HCT116 (cell line): ENCODE measurements at regions not wholly inside any gene's neighbourhood (a gene's known extent, or its start where the extent isn't known, plus 50 kb on each side); places are given as distances from the start of the nearest gene placed in this dataset.

ENCODE experiments used
- ATAC-seq: fragments of 200-7000 bp; cut with Tn5 transposase; 2 replicates; pipeline ENCODE4 v1.9.1; 2020; ENCODE audit warnings: mild to moderate bottlenecking, moderate library complexity
- BruUV-seq: library from RNA; stranded (reverse); fragments of 400-500 nt; replicated peaks from 2 replicates; lab custom pipeline; 2021; lab: Mats Ljungman, UMichigan
- CTCF ChIA-PET: fragments of 300-600 bp; sonication (Branson Sonifier 250); formaldehyde crosslinking; loops from one replicate; lab custom pipeline; 2021; ENCODE audit warnings: antibody characterized with exemption; lab: Charles Lee
- POLR2A ChIA-PET: fragments of 300-600, 350-600 bp; sonication (Branson Sonifier 250); formaldehyde crosslinking; loops from one replicate; lab custom pipeline; 2021; ENCODE audit warnings: antibody characterized with exemption; lab: Charles Lee
- RAD21 ChIA-PET, 2 experiments: fragments of 300-600 bp; sonication (Branson Sonifier 250); formaldehyde crosslinking; loops; one replicate each; lab custom pipeline; 2023; ENCODE audit warnings: low total read pairs in 2 of 2; ENCODE audit not compliant: uncharacterized antibody in 2 of 2, unreplicated experiment in 2 of 2, low non-redundant PET in 1 of 2; lab: Charles Lee
- DNase-seq: peaks from one replicate; pipeline ENCODE4 v3.0.0-alpha.2; 2010; ENCODE audit warnings: low read depth, low spot score
- H2AFZ ChIP-seq: fragments of 200-600 bp; shearing (Covaris generic), sonication (generic); 2 replicates; pipeline ENCODE4 v1.6.1; 2017; ENCODE audit warnings: low read depth, mixed run types, mixed read lengths, antibody characterized with exemption, low read length; ENCODE audit not compliant: poor library complexity, severe bottlenecking
- H3K27ac ChIP-seq: 2 replicates; pipeline ENCODE4 v1.5.1; 2012; ENCODE audit warnings: low read depth, low read length
- H3K27me3 ChIP-seq: fragments of 200-600 bp; sonication (generic); 2 replicates; pipeline ENCODE4 v1.6.1; 2016; ENCODE audit warnings: mixed run types, low read length, mixed read lengths; ENCODE audit not compliant: insufficient read depth
- H3K36me3 ChIP-seq, 2 experiments: fragments of 200-500 bp in 1 of 2; fragments of 200-600 bp in 1 of 2; sonication (Bioruptor generic) in 1 of 2; sonication (generic) in 1 of 2; 2 replicates each; pipeline versions ENCODE4 v1.5.1 to v1.6.1; 2014 to 2016; ENCODE audit warnings: low read length in 2 of 2, inconsistent platforms in 1 of 2, mixed read lengths in 1 of 2, mixed run types in 1 of 2; ENCODE audit not compliant: insufficient read depth in 2 of 2, control insufficient read depth in 1 of 2
- H3K4me1 ChIP-seq, 2 experiments: fragments of 200-600 bp in 1 of 2; sonication (generic) in 1 of 2; 2 replicates each; pipeline versions ENCODE4 v1.5.1 to v1.6.1; 2012 to 2017; ENCODE audit warnings: low read length in 2 of 2, inconsistent platforms in 1 of 2, mild to moderate bottlenecking in 1 of 2, mixed read lengths in 1 of 2, mixed run types in 1 of 2, moderate library complexity in 1 of 2; ENCODE audit not compliant: insufficient read depth in 2 of 2, control insufficient read depth in 1 of 2
- H3K4me2 ChIP-seq: fragments of 200-600 bp; sonication (generic); 2 replicates; pipeline ENCODE4 v1.6.1; 2017; ENCODE audit warnings: mixed run types, low read length, mixed read lengths
- H3K4me3 ChIP-seq, 2 experiments: fragments of 200-600 bp in 1 of 2; sonication (generic) in 1 of 2; replicated peaks in 1 of 2; 2 replicates each; pipeline ENCODE4 v1.5.1; 2011 to 2016; ENCODE audit warnings: low read length in 2 of 2, control low read depth in 1 of 2, low read depth in 1 of 2, mild to moderate bottlenecking in 1 of 2, mixed read lengths in 1 of 2, mixed run types in 1 of 2
- H3K79me2 ChIP-seq: fragments of 200-600 bp; sonication (generic); 2 replicates; pipeline ENCODE4 v1.6.1; 2017; ENCODE audit warnings: mild to moderate bottlenecking, mixed run types, low read length, moderate library complexity, mixed read lengths; ENCODE audit not compliant: insufficient read depth
- H3K9ac ChIP-seq: fragments of 200-600 bp; sonication (generic); 2 replicates; pipeline ENCODE4 v1.6.1; 2016; ENCODE audit warnings: low read length, mixed read lengths
- H3K9me2 ChIP-seq: fragments of 200-600 bp; sonication (generic), shearing (Covaris generic); 2 replicates; pipeline ENCODE4 v1.6.1; 2017; ENCODE audit warnings: mixed run types, mild to moderate bottlenecking, moderate library complexity; ENCODE audit not compliant: insufficient read depth
- H3K9me3 ChIP-seq, 2 experiments: fragments of 200-500 bp in 1 of 2; fragments of 200-600 bp in 1 of 2; sonication (Bioruptor generic) in 1 of 2; sonication (generic) in 1 of 2; 2 replicates each; pipeline ENCODE4 v1.6.1; 2014 to 2017; ENCODE audit warnings: low read length in 2 of 2, mixed read lengths in 2 of 2, inconsistent platforms in 1 of 2, low read depth in 1 of 2, mild to moderate bottlenecking in 1 of 2, mixed run types in 1 of 2, moderate library complexity in 1 of 2; ENCODE audit not compliant: control insufficient read depth in 1 of 2, insufficient read depth in 1 of 2
- H4K20me1 ChIP-seq: fragments of 200-600 bp; sonication (generic), shearing (Covaris generic); 2 replicates; pipeline ENCODE4 v1.6.1; 2017; ENCODE audit warnings: mixed run types, mild to moderate bottlenecking, moderate library complexity; ENCODE audit not compliant: insufficient read depth
- ATF3 ChIP-seq: IDR thresholded peaks from 2 replicates; pipeline ENCODE4 v1.6.1; 2012
- CBX3 ChIP-seq: IDR thresholded peaks from 2 replicates; pipeline ENCODE4 v1.6.1; 2012; ENCODE audit warnings: low read depth
- CEBPB ChIP-seq: IDR thresholded peaks from 2 replicates; pipeline ENCODE4 v1.6.1; 2012; ENCODE audit warnings: low read depth
- CTCF ChIP-seq, 3 experiments: fragments of 200-600 bp in 1 of 3; sonication (generic) in 1 of 3; IDR thresholded peaks in 2 of 3; conservative IDR thresholded peaks in 1 of 3; 2 replicates each; pipeline ENCODE4 v1.5.1; 2012 to 2017; ENCODE audit warnings: low read depth in 2 of 3, low read length in 2 of 3, antibody characterized with exemption in 1 of 3, borderline replicate concordance in 1 of 3, control low read depth in 1 of 3, mild to moderate bottlenecking in 1 of 3, mixed read lengths in 1 of 3, mixed run types in 1 of 3, moderate library complexity in 1 of 3; ENCODE audit not compliant: insufficient read depth in 1 of 3
- EZH2phosphoT487 ChIP-seq: fragments of 200-600 bp; IDR thresholded peaks from 2 replicates; pipeline ENCODE4 v1.6.1; 2018; ENCODE audit warnings: antibody characterized with exemption, borderline replicate concordance
- FOSL1 ChIP-seq: IDR thresholded peaks from 2 replicates; pipeline ENCODE4 v1.6.1; 2012; ENCODE audit warnings: low read depth
- JUND ChIP-seq: IDR thresholded peaks from 2 replicates; pipeline ENCODE4 v1.6.1; 2012
- MAX ChIP-seq: IDR thresholded peaks from 2 replicates; pipeline ENCODE4 v1.6.1; 2012
- POLR2A ChIP-seq: IDR thresholded peaks from 2 replicates; pipeline ENCODE4 v1.7.0; 2011; ENCODE audit warnings: borderline replicate concordance; ENCODE audit not compliant: insufficient read depth, insufficient read length; ENCODE audit errors: extremely low read depth
- POLR2AphosphoS5 ChIP-seq: IDR thresholded peaks from 2 replicates; pipeline ENCODE4 v1.6.1; 2011; ENCODE audit warnings: mild to moderate bottlenecking, low read depth, low read length, moderate library complexity
- RAD21 ChIP-seq: IDR thresholded peaks from 2 replicates; pipeline ENCODE4 v1.6.1; 2012; ENCODE audit warnings: low read depth, mild to moderate bottlenecking
- SIN3A ChIP-seq: IDR thresholded peaks from 2 replicates; pipeline ENCODE4 v1.6.1; 2012; ENCODE audit warnings: low read depth
- SP1 ChIP-seq: IDR thresholded peaks from 2 replicates; pipeline ENCODE4 v1.6.1; 2012; ENCODE audit warnings: low read depth
- YY1 ChIP-seq: IDR thresholded peaks from 2 replicates; pipeline ENCODE4 v1.6.1; 2011; ENCODE audit warnings: low read length, low read depth, moderate library complexity, mild to moderate bottlenecking; ENCODE audit not compliant: insufficient replicate concordance; ENCODE audit errors: extremely low read depth
- ZFX ChIP-seq: fragments of 450-650 bp; IDR thresholded peaks from 2 replicates; pipeline ENCODE4 v1.6.1; 2017
- ZNF274 ChIP-seq: fragments of 200-500 bp; sonication (Bioruptor generic); IDR thresholded peaks from 2 replicates; pipeline ENCODE4 v1.6.1; 2014; ENCODE audit warnings: mild to moderate bottlenecking, low read depth, low read length, inconsistent platforms
- intact Hi-C: fragments of 100-400 bp; cut with micrococcal nuclease; formaldehyde crosslinking; loops from 2 replicates; pipeline ENCODE4 v1.10.0; 2022

- TF ChIP-seq CTCF (IDR thresholded peaks at IDR 0.05 in 2 of 3, conservative IDR thresholded peaks at IDR 0.05 in 1 of 3; ENCODE audit: borderline replicate concordance in 1 of 3, insufficient read depth in 1 of 3, low read depth in 2 of 3, low read length in 2 of 3), result no peak
- no peak for TF ChIP-seq RAD21
- TF ChIP-seq CEBPB, result no peak
- TF ChIP-seq POLR2A, result no peak
- TF ChIP-seq CBX3, result no peak
- TF ChIP-seq YY1, result no peak
- no peak for TF ChIP-seq SIN3A
- TF ChIP-seq POLR2AphosphoS5, result no peak
- no peak for TF ChIP-seq FOSL1
- TF ChIP-seq ZFX, result no peak
- no peak for TF ChIP-seq EZH2phosphoT487
- no peak for TF ChIP-seq ATF3
- no peak for TF ChIP-seq SP1
- no peak for TF ChIP-seq JUND
- no peak for TF ChIP-seq MAX
- no peak for TF ChIP-seq ZNF274
- Histone ChIP-seq H3K4me1 (peaks cover 11 to 12% of the 10 kb centered on the region in 2 experiments; a peak in 3 of 4 replicates), H3K36me3 (no peaks in the 10 kb centered on the region), H2AFZ (no peak overlapping the region), H3K4me2 (no peak overlapping the region), H3K27ac (no peak overlapping the region), H3K27me3 (no peaks in the 10 kb centered on the region), H3K9me3 (no peaks in the 10 kb centered on the region), H3K9me2 (no peaks in the 10 kb centered on the region), H3K4me3 (no peak overlapping the region), H4K20me1 (no peaks in the 10 kb centered on the region), H3K79me2 (no peaks in the 10 kb centered on the region), H3K9ac (no peak overlapping the region)
- ChIA-PET POLR2A (no interaction called here), CTCF (no interaction called here), RAD21 (no interaction called here)
- DNase-seq (no peak), ATAC-seq (no peak)
- intact Hi-C loops, result no loop called here
- no TSS peak for BruUV-seq
These were observed 407.9 kb upstream of the ATP11B start for GRCh38 chr3:182385356-182385755.
